CD14-positive monocyte (primary cell): ENCODE measurements at regions not wholly inside any gene's neighbourhood (a gene's known extent, or its start where the extent isn't known, plus 50 kb on each side); places are given as distances from the start of the nearest gene placed in this dataset.

ENCODE experiments used
- DNase-seq, 3 donors: peaks; one replicate each; pipeline ENCODE4 v3.0.0-alpha.2; 2011 to 2022
- H2AFZ ChIP-seq: 2 replicates; pipeline ENCODE4 v1.6.0; 2012; ENCODE audit warnings: mild to moderate bottlenecking, low read depth, low read length, inconsistent platforms; ENCODE audit not compliant: insufficient read depth, poor library complexity, severe bottlenecking
- H3K27ac ChIP-seq, 2 donors: 1 replicate in 1 of 2; 2 replicates in 1 of 2; pipeline ENCODE4 v1.5.1; 2012 to 2013; ENCODE audit warnings: low read length in 2 of 2, control low read depth in 1 of 2, inconsistent platforms in 1 of 2, low read depth in 1 of 2, mild to moderate bottlenecking in 1 of 2
- H3K27me3 ChIP-seq, 2 donors: one replicate each; pipeline versions ENCODE4 v1.6.0 to v1.6.1; 2011 to 2013; ENCODE audit warnings: low read length in 2 of 2; ENCODE audit not compliant: control insufficient read depth in 2 of 2, insufficient read depth in 2 of 2
- H3K36me3 ChIP-seq, 2 donors: replicated peaks in 1 of 2; 1 replicate in 1 of 2; 2 replicates in 1 of 2; pipeline versions ENCODE4 v1.5.1 to v1.6.1; 2012 to 2013; ENCODE audit warnings: low read length in 2 of 2, control low read depth in 1 of 2, inconsistent platforms in 1 of 2, mild to moderate bottlenecking in 1 of 2; ENCODE audit not compliant: insufficient read depth in 2 of 2, control insufficient read depth in 1 of 2
- H3K4me1 ChIP-seq, 2 donors: 1 replicate in 1 of 2; 2 replicates in 1 of 2; pipeline versions ENCODE4 v1.5.1 to v1.6.1; 2012 to 2013; ENCODE audit warnings: low read length in 2 of 2, control low read depth in 1 of 2, inconsistent platforms in 1 of 2, mild to moderate bottlenecking in 1 of 2, moderate library complexity in 1 of 2; ENCODE audit not compliant: insufficient read depth in 2 of 2, control insufficient read depth in 1 of 2
- H3K4me2 ChIP-seq: replicated peaks from 2 replicates; pipeline ENCODE3; 2012; ENCODE audit warnings: low read length, moderate library complexity, mild to moderate bottlenecking; ENCODE audit not compliant: poor library complexity, severe bottlenecking; ENCODE audit errors: extremely low read depth
- H3K4me3 ChIP-seq, 3 experiments: fragments of 200-600 bp in 1 of 3; sonication (generic) in 1 of 3; replicated peaks in 1 of 3; 1 replicate in 2 of 3; 2 replicates in 1 of 3; pipeline ENCODE4 v1.5.1; 2011 to 2013; ENCODE audit warnings: low read length in 3 of 3, mild to moderate bottlenecking in 3 of 3, control low read depth in 2 of 3, low read depth in 2 of 3, inconsistent platforms in 1 of 3, moderate library complexity in 1 of 3
- H3K79me2 ChIP-seq: 2 replicates; pipeline ENCODE4 v1.6.0; 2012; ENCODE audit warnings: mild to moderate bottlenecking, control low read depth, inconsistent platforms, low read length, moderate library complexity; ENCODE audit not compliant: insufficient read depth
- H3K9ac ChIP-seq: 2 replicates; pipeline ENCODE4 v1.6.0; 2017; ENCODE audit warnings: low read length, mild to moderate bottlenecking; ENCODE audit not compliant: insufficient read depth, poor library complexity, severe bottlenecking
- H3K9me3 ChIP-seq, 2 donors: replicated peaks in 1 of 2; 1 replicate in 1 of 2; 2 replicates in 1 of 2; pipeline versions ENCODE4 v1.5.1 to v1.6.1; 2012 to 2013; ENCODE audit warnings: low read length in 2 of 2, control low read depth in 1 of 2; ENCODE audit not compliant: control insufficient read depth in 1 of 2, insufficient read depth in 1 of 2
- H4K20me1 ChIP-seq: 2 replicates; pipeline ENCODE4 v1.6.0; 2012; ENCODE audit warnings: mild to moderate bottlenecking, low read length, control low read depth, moderate library complexity; ENCODE audit not compliant: insufficient read depth
- H3K27ac Mint-ChIP-seq, 7 donors: one replicate each; pipeline ENCODE4 v1.8.0; 2020; ENCODE audit warnings: mild to moderate bottlenecking in 7 of 7, mixed read lengths in 7 of 7, moderate library complexity in 6 of 7, inconsistent platforms in 2 of 7
- H3K27me3 Mint-ChIP-seq, 3 donors: one replicate each; pipeline ENCODE4 v1.8.0; 2021 to 2022; ENCODE audit warnings: low read depth in 3 of 3, mild to moderate bottlenecking in 3 of 3, mixed read lengths in 3 of 3, moderate library complexity in 3 of 3, inconsistent platforms in 1 of 3
- H3K36me3 Mint-ChIP-seq, 2 donors: one replicate each; pipeline ENCODE4 v1.8.0; 2020; ENCODE audit warnings: mixed read lengths in 2 of 2, inconsistent platforms in 1 of 2, mild to moderate bottlenecking in 1 of 2
- H3K4me1 Mint-ChIP-seq: one replicate; pipeline ENCODE4 v1.8.0; 2020; ENCODE audit warnings: mild to moderate bottlenecking, mixed read lengths
- H3K4me3 Mint-ChIP-seq, 2 donors: one replicate each; pipeline ENCODE4 v1.8.0; 2020; ENCODE audit warnings: mild to moderate bottlenecking in 2 of 2, mixed read lengths in 2 of 2, moderate library complexity in 1 of 2
- H3K9me3 Mint-ChIP-seq, 7 donors: one replicate each; pipeline ENCODE4 v1.8.0; 2020 to 2022; ENCODE audit warnings: mixed read lengths in 7 of 7, mild to moderate bottlenecking in 6 of 7, moderate library complexity in 6 of 7, inconsistent platforms in 2 of 7
- WGBS: methylation state at CpG from one replicate; pipeline ENCODE4 v1.1.5; 2013; ENCODE audit warnings: missing lambda C conversion rate; ENCODE audit not compliant: insufficient coverage; 5-methylcytosine and 5-hydroxymethylcytosine counted together
- intact Hi-C, 2 donors: fragments of 100-400 bp; cut with micrococcal nuclease; formaldehyde crosslinking; loops; one replicate each; pipeline versions ENCODE4 v1.15.0 to v1.15.1; 2023
- TF ChIP-seq, protein P1 (sequence below): fragments of 200-600 bp; IDR thresholded peaks from one replicate; pipeline ENCODE4 v1.8.0; 2022; ENCODE audit warnings: antibody characterized with exemption, mild to moderate bottlenecking

DNA sequence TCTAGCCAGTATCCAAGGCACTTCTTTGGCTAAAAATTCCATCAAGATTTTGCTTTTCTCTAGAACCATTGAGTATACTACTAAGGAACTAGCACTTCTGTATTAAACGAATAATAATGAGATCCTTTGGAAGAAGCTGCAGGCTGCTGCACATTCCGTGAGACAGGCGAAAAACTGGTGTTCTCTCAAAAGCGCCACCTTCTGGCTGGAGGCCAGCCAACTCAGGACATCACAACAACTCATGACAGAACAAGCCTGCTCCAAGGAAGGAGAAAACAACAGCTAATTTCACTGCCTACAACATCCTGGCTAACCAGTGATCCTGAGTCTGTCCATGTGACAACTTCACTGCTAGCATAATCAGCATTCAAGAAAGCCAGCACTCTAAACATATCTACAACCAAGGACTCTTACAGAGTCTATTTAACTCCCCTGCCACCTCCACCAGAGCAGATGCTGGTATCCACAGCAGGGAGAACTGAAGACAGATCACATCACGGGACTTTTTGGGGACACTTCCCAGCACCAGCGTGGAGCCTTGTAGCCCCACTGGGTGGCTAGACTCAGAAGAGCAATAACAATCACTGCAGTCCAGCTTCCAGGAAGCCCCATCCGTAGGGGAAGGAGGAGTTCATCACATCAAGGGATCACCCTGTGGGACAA is 150.5 kb downstream of the YTHDC2 start:
- Histone ChIP-seq H3K4me2 (no peak overlapping the region), H3K4me1 (no peaks in the 10 kb centered on the region), H3K27ac (no peak overlapping the region), H3K9me3 (no peaks in the 10 kb centered on the region), H3K79me2 (no peaks in the 10 kb centered on the region), H3K4me3 (no peak overlapping the region), H2AFZ (no peak overlapping the region), H3K36me3 (no peaks in the 10 kb centered on the region), H3K9ac (no peak overlapping the region), H4K20me1 (no peaks in the 10 kb centered on the region), H3K27me3 (no peaks in the 10 kb centered on the region)
- TF ChIP-seq, protein P1, sequence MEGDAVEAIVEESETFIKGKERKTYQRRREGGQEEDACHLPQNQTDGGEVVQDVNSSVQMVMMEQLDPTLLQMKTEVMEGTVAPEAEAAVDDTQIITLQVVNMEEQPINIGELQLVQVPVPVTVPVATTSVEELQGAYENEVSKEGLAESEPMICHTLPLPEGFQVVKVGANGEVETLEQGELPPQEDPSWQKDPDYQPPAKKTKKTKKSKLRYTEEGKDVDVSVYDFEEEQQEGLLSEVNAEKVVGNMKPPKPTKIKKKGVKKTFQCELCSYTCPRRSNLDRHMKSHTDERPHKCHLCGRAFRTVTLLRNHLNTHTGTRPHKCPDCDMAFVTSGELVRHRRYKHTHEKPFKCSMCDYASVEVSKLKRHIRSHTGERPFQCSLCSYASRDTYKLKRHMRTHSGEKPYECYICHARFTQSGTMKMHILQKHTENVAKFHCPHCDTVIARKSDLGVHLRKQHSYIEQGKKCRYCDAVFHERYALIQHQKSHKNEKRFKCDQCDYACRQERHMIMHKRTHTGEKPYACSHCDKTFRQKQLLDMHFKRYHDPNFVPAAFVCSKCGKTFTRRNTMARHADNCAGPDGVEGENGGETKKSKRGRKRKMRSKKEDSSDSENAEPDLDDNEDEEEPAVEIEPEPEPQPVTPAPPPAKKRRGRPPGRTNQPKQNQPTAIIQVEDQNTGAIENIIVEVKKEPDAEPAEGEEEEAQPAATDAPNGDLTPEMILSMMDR: peak; percentile 34
- peaks cover 0 to 2% (median 0%) of the 10 kb centered on the region in 7 donors for H3K9me3 Mint-ChIP-seq
- H3K36me3 Mint-ChIP-seq: no peaks in the 10 kb centered on the region
- H3K27me3 Mint-ChIP-seq: peaks cover 0 to 5% (median 2%) of the 10 kb centered on the region in 3 donors
- intact Hi-C loops: no loop called here
- no peak overlapping the region for H3K4me3 Mint-ChIP-seq
- H3K4me1 Mint-ChIP-seq: no peaks in the 10 kb centered on the region
- no peak for DNase-seq
- 81% methylated on average over 5 of the region's 7 CpGs for WGBS
- peak overlapping the region in 1 of 7 donors; percentile 13 for H3K27ac Mint-ChIP-seq

DNA sequence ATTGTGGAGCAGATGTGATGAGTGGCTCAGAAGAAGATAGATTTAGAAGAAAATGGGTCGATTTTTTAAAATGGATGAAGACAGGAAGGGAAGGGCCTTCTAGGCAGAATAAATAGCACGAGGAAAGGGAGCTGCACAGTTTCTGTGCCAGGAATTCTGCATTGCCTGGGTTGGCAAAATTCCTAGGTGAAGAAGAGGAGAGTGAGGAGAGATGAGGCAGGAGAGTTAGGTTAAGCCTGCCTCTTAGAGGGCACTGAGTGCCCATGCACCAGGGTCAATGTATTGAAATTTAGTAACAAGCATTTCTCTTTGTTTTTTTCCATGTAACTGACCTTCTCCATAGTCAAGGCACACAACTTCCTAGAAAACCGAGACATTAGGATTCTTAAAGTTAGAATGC is 159.5 kb downstream of the YTHDC2 start:
- 65% methylated on average over 3 of the region's 3 CpGs for WGBS
- TF ChIP-seq, protein P1: no peak
- H3K4me3 Mint-ChIP-seq: no peak overlapping the region

More for the DNA sequence above, 159.5 kb downstream of the YTHDC2 start:
- Mint-ChIP-seq H3K27ac (no peak overlapping the region), H3K36me3 (no peaks in the 10 kb centered on the region), H3K9me3 (peaks cover 0 to 9% (median 2%) of the 10 kb centered on the region in 7 donors), H3K27me3 (peaks cover 1 to 5% (median 3%) of the 10 kb centered on the region in 3 donors), H3K4me1 (no peaks in the 10 kb centered on the region)
- H4K20me1 ChIP-seq: no peaks in the 10 kb centered on the region
- no peak overlapping the region for H3K4me2 ChIP-seq
- no peaks in the 10 kb centered on the region for H3K9me3 ChIP-seq
- H3K27me3 ChIP-seq: no peaks in the 10 kb centered on the region
- intact Hi-C loops: no loop called here
- H3K27ac ChIP-seq: no peak overlapping the region
- no peaks in the 10 kb centered on the region for H3K79me2 ChIP-seq
- no peaks in the 10 kb centered on the region for H3K36me3 ChIP-seq
- no peak overlapping the region for H3K4me3 ChIP-seq
- H3K4me1 ChIP-seq: no peaks in the 10 kb centered on the region
- no peak overlapping the region for H3K9ac ChIP-seq
- no peak for DNase-seq
- no peak overlapping the region for H2AFZ ChIP-seq
